ENCODE measurements at regions not wholly inside any gene's neighbourhood (a gene's known extent, or its start where the extent isn't known, plus 50 kb on each side); places are given as distances from the start of the nearest gene placed in this dataset.

GRCh38 chr9:96065482-96066251 lies 190.2 kb downstream of the ERCC6L2 start:
- Histone ChIP-seq H3K27ac (ENCODE audit: low read depth) (no peak overlapping the region), H3K9me2 (ENCODE audit: insufficient read depth) (no peaks in the 10 kb centered on the region), H4K20me1 (replicated peaks; ENCODE audit: insufficient read depth) (no peaks in the 10 kb centered on the region), H3K36me3 (ENCODE audit: insufficient read depth) (no peaks in the 10 kb centered on the region), H3K4me1 (ENCODE audit: insufficient read depth) (peaks cover 6% of the 10 kb centered on the region; the same call in 1 of the 2 replicates), H2AFZ (no peak overlapping the region), H3K4me2 (no peak overlapping the region), H3K4me3 (no peak overlapping the region), H3F3A (replicated peaks; ENCODE audit: low read depth) (no peaks in the 10 kb centered on the region), H3K79me2 (replicated peaks; ENCODE audit: insufficient read depth) (no peaks in the 10 kb centered on the region), H3K27me3 (ENCODE audit: insufficient read depth) (no peaks in the 10 kb centered on the region)
- no peak overlapping the region for H3K27ac Mint-ChIP-seq
- no peak for TF ChIP-seq REST (IDR thresholded peaks at IDR 0.05; ENCODE audit: unreplicated experiment)
- TF ChIP-seq ZNF114 (CRISPR knock-in tag; IDR thresholded peaks at IDR 0.05) = no peak
- TF ChIP-seq CREB1 (CRISPR knock-in tag; IDR thresholded peaks at IDR 0.05; ENCODE audit: low read depth) = no peak
- no peak for TF ChIP-seq ETS1 (IDR thresholded peaks at IDR 0.05)
- no peak for TF ChIP-seq JUNB (IDR thresholded peaks at IDR 0.05; ENCODE audit: unreplicated experiment)
- TF ChIP-seq STAT1 (IDR thresholded peaks at IDR 0.05; ENCODE audit: unreplicated experiment) = no peak
- no peak overlapping the region for H3K4me3 Mint-ChIP-seq
- H3K27me3 Mint-ChIP-seq (ENCODE audit: insufficient read depth, low read depth, poor library complexity) = peaks cover 5% of the 10 kb centered on the region
- H3K4me1 Mint-ChIP-seq = peaks cover 6% of the 10 kb centered on the region; the same call in 2 of the 3 replicates
- ATAC-seq = no peak
- H3K36me3 Mint-ChIP-seq (ENCODE audit: low read depth) = no peaks in the 10 kb centered on the region
- no peak for DNase-seq (ENCODE audit: low spot score)
- H3K9me3 Mint-ChIP-seq = no peaks in the 10 kb centered on the region

- no peak overlapping the region for H3K4me3 Mint-ChIP-seq
- Histone ChIP-seq H3K4me1 (ENCODE audit: insufficient read depth) (peaks cover 6% of the 10 kb centered on the region; the same call in 1 of the 2 replicates), H2AFZ (no peak overlapping the region), H3K4me3 (no peak overlapping the region), H3K36me3 (ENCODE audit: insufficient read depth) (no peaks in the 10 kb centered on the region), H3K27ac (ENCODE audit: low read depth) (no peak overlapping the region), H4K20me1 (replicated peaks; ENCODE audit: insufficient read depth) (no peaks in the 10 kb centered on the region), H3K4me2 (no peak overlapping the region), H3K27me3 (ENCODE audit: insufficient read depth) (no peaks in the 10 kb centered on the region), H3F3A (replicated peaks; ENCODE audit: low read depth) (no peaks in the 10 kb centered on the region), H3K79me2 (replicated peaks; ENCODE audit: insufficient read depth) (no peaks in the 10 kb centered on the region), H3K9me2 (ENCODE audit: insufficient read depth) (no peaks in the 10 kb centered on the region)
- peaks cover 6% of the 10 kb centered on the region; the same call in 2 of the 3 replicates for H3K4me1 Mint-ChIP-seq
- peaks cover 5% of the 10 kb centered on the region for H3K27me3 Mint-ChIP-seq (ENCODE audit: insufficient read depth, low read depth, poor library complexity)
- H3K27ac Mint-ChIP-seq = no peak overlapping the region
- no peaks in the 10 kb centered on the region for H3K36me3 Mint-ChIP-seq (ENCODE audit: low read depth)
- H3K9me3 Mint-ChIP-seq = no peaks in the 10 kb centered on the region
- ATAC-seq (no peak), DNase-seq (ENCODE audit: low spot score) (no peak)
- TF ChIP-seq JUNB (IDR thresholded peaks at IDR 0.05; ENCODE audit: unreplicated experiment) (no peak), EZH2phosphoT487 (IDR thresholded peaks at IDR 0.05; ENCODE audit: unreplicated experiment) (no peak), CTCF (conservative IDR thresholded peaks at IDR 0.05; ENCODE audit: low read depth in 2 of 2) (no peak), ZNF114 (CRISPR knock-in tag; IDR thresholded peaks at IDR 0.05) (no peak), STAT1 (IDR thresholded peaks at IDR 0.05; ENCODE audit: unreplicated experiment) (no peak), CREB1 (CRISPR knock-in tag; IDR thresholded peaks at IDR 0.05; ENCODE audit: low read depth) (no peak), REST (IDR thresholded peaks at IDR 0.05; ENCODE audit: unreplicated experiment) (no peak), POLR2AphosphoS5 (IDR thresholded peaks at IDR 0.05; ENCODE audit: low read depth) (no peak), ETS1 (IDR thresholded peaks at IDR 0.05) (no peak)
Measured at GRCh38 chr9:96064826-96065481, 189.5 kb downstream of the ERCC6L2 start.
